PC-9 (cell line): ENCODE measurements at regions not wholly inside any gene's neighbourhood (a gene's known extent, or its start where the extent isn't known, plus 50 kb on each side); places are given as distances from the start of the nearest gene placed in this dataset.
"Not testable (repeated sequence)": the region's sequence is repeated elsewhere in the genome, so short reads cannot be mapped to it uniquely, and the experiment has no call there.

Experiments
- BruUV-seq: library from RNA; stranded (reverse); fragments of 400-500 nt; replicated peaks from 2 replicates; lab custom pipeline; 2021; lab: Mats Ljungman, UMichigan
- CTCF ChIA-PET: fragments of 300-600 bp; sonication (Branson Sonifier 250); formaldehyde crosslinking; loops from one replicate; lab custom pipeline; 2022; ENCODE audit warnings: antibody characterized with exemption; lab: Charles Lee
- POLR2A ChIA-PET: fragments of 300-600 bp; sonication (Branson Sonifier 250); formaldehyde crosslinking; loops from one replicate; lab custom pipeline; 2022; ENCODE audit warnings: antibody characterized with exemption; ENCODE audit not compliant: unreplicated experiment; lab: Charles Lee
- DNase-seq, 2 experiments: peaks; one replicate each; pipeline versions ENCODE4 v3.0.0 to v3.0.0-alpha.2; 2015 to 2022; ENCODE audit warnings: mixed read lengths in 1 of 2
- H2AFZ ChIP-seq: fragments of 200-600 bp; sonication (generic); 2 replicates; pipeline ENCODE4 v1.8.1; 2017; ENCODE audit warnings: antibody characterized with exemption
- H3F3A ChIP-seq: fragments of 200-600 bp; sonication (generic); 2 replicates; pipeline ENCODE4 v1.8.1; 2017; ENCODE audit warnings: antibody characterized with exemption, mild to moderate bottlenecking, low read depth; ENCODE audit not compliant: insufficient read depth
- H3K27ac ChIP-seq: fragments of 200-600 bp; sonication (generic); 2 replicates; pipeline ENCODE4 v1.6.1; 2016; ENCODE audit warnings: mixed run types
- H3K27me3 ChIP-seq: fragments of 200-600 bp; sonication (generic); 2 replicates; pipeline ENCODE4 v1.6.1; 2016; ENCODE audit warnings: low read depth, mixed run types; ENCODE audit not compliant: insufficient read depth
- H3K36me3 ChIP-seq: fragments of 200-600 bp; sonication (generic); 2 replicates; pipeline ENCODE4 v1.6.1; 2016; ENCODE audit warnings: low read depth, mixed run types
- H3K4me1 ChIP-seq: fragments of 200-600 bp; sonication (generic); replicated peaks from 2 replicates; pipeline ENCODE4 v1.6.1; 2016; ENCODE audit warnings: mixed run types; ENCODE audit not compliant: insufficient read depth
- H3K4me2 ChIP-seq: fragments of 200-600 bp; sonication (generic); 2 replicates; pipeline ENCODE4 v1.6.1; 2017; ENCODE audit warnings: mixed run types
- H3K4me3 ChIP-seq: fragments of 200-600 bp; sonication (generic); 2 replicates; pipeline ENCODE4 v1.6.1; 2016; ENCODE audit warnings: mixed run types
- H3K79me2 ChIP-seq: fragments of 200-600 bp; sonication (generic); 2 replicates; pipeline ENCODE4 v1.6.1; 2017; ENCODE audit warnings: low read depth, mixed run types
- H3K9me2 ChIP-seq: fragments of 200-600 bp; sonication (generic); 2 replicates; pipeline ENCODE4 v1.8.1; 2017; ENCODE audit warnings: mild to moderate bottlenecking; ENCODE audit not compliant: insufficient read depth
- H3K9me3 ChIP-seq: fragments of 200-600 bp; sonication (generic); 2 replicates; pipeline ENCODE4 v1.8.1; 2016; ENCODE audit warnings: low read depth; ENCODE audit not compliant: insufficient read depth
- H4K20me1 ChIP-seq: fragments of 200-600 bp; sonication (generic); 2 replicates; pipeline ENCODE4 v1.8.1; 2017; ENCODE audit not compliant: insufficient read depth
- CTCF ChIP-seq: fragments of 200-600 bp; sonication (generic); conservative IDR thresholded peaks from 2 replicates; pipeline ENCODE4 v1.6.1; 2017; ENCODE audit warnings: mixed run types, antibody characterized with exemption, mild to moderate bottlenecking, moderate library complexity
- EZH2 ChIP-seq: fragments of 200-600 bp; sonication (generic); IDR thresholded peaks from 2 replicates; pipeline ENCODE4 v1.8.0; 2017; ENCODE audit warnings: antibody characterized with exemption, low read depth
- intact Hi-C: fragments of 100-400 bp; cut with micrococcal nuclease; formaldehyde crosslinking; loops from one replicate; pipeline ENCODE4 v1.10.0; 2022; ENCODE audit not compliant: unreplicated experiment

GRCh38 chr2:173571887-173572680 is 217.4 kb downstream of the CDCA7 start:
- no peaks in the 10 kb centered on the region for H4K20me1 ChIP-seq
- CTCF ChIA-PET, result interaction anchor here (1.0 kb wide), 1 partner anchor 769 kb away, joined by 11 read pairs; no protein-coding TSS in a partner anchor
- peak in 1 of 2 experiments; percentile 52 for DNase-seq
- intact Hi-C loops, result loop anchor here (1.0 to 10.0 kb wide), 8 partner anchors 80 to 769 kb away; no protein-coding TSS in a partner anchor
- H3K27me3 ChIP-seq, result no peaks in the 10 kb centered on the region
- no peaks in the 10 kb centered on the region for H3K36me3 ChIP-seq
- H3K4me3 ChIP-seq, result peak overlapping the region; percentile 22; the same call in 1 of the 2 replicates
- peak overlapping the region; percentile 58 for H3K27ac ChIP-seq
- H3F3A ChIP-seq, result peaks cover 20% of the 10 kb centered on the region
- H2AFZ ChIP-seq, result peak overlapping the region; percentile 22
- TF ChIP-seq EZH2, result no peak
- TF ChIP-seq CTCF, result no peak
- BruUV-seq, result no TSS peak
- H3K9me3 ChIP-seq, result no peaks in the 10 kb centered on the region
- H3K4me2 ChIP-seq, result peak overlapping the region; percentile 69
- no peaks in the 10 kb centered on the region for H3K9me2 ChIP-seq
- POLR2A ChIA-PET, result no interaction called here
- H3K79me2 ChIP-seq, result no peaks in the 10 kb centered on the region
- peaks cover 30% of the 10 kb centered on the region for H3K4me1 ChIP-seq

- Histone ChIP-seq H3K4me1 (peaks cover 30% of the 10 kb centered on the region), H3K4me2 (peak overlapping the region; percentile 69; the same call in 1 of the 2 replicates), H3F3A (peaks cover 20% of the 10 kb centered on the region), H3K4me3 (no peak overlapping the region), H3K79me2 (no peaks in the 10 kb centered on the region), H3K27me3 (no peaks in the 10 kb centered on the region), H3K9me3 (no peaks in the 10 kb centered on the region), H2AFZ (no peak overlapping the region), H3K36me3 (no peaks in the 10 kb centered on the region), H4K20me1 (no peaks in the 10 kb centered on the region), H3K9me2 (no peaks in the 10 kb centered on the region), H3K27ac (peak overlapping the region; percentile 58; the same call in 1 of the 2 replicates)
- BruUV-seq, result no TSS peak
- no peak for DNase-seq
- TF ChIP-seq CTCF (no peak), EZH2 (no peak)
- ChIA-PET POLR2A (no interaction called here), CTCF (no interaction called here)
- intact Hi-C loops, result loop anchor here (5.0 to 10.0 kb wide), 2 partner anchors 174 to 342 kb away; no protein-coding TSS in a partner anchor
Observed at GRCh38 chr2:173572848-173573247, 218.2 kb downstream of the CDCA7 start.

DNA sequence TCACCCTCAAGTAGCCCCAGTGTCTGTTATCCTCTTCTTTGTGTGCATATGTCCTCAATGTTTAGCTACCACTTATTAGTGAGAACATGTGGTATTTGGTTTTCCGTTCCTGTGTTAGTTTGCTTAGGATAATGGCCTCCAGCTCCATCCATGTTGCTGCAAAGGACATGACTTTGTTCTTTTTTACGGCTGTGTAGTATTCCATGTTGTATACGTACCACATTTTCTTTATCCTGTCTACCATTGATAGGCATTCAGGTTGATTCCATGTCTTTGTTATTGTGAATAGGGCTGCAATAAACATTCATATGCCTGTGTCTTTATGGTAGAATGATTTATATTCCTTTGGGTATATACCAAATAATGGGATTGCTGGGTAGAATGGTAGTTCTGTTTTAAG is 219.1 kb downstream of the CDCA7 start:
- H3K9me2 ChIP-seq, H4K20me1 ChIP-seq, H3K27ac ChIP-seq, BruUV-seq, H3K36me3 ChIP-seq, H3K4me3 ChIP-seq, DNase-seq, H3K79me2 ChIP-seq, H3K27me3 ChIP-seq, H3K9me3 ChIP-seq, POLR2A ChIA-PET, H2AFZ ChIP-seq, H3K4me2 ChIP-seq: not testable (repeated sequence)
- Histone ChIP-seq H3F3A (peaks cover 20% of the 10 kb centered on the region), H3K4me1 (peaks cover 30% of the 10 kb centered on the region)
- CTCF ChIA-PET, result interaction anchor here (0.6 kb wide), 1 partner anchor 49 kb away, joined by 4 read pairs; no protein-coding TSS in a partner anchor
- intact Hi-C loops, result loop anchor here (2.0 to 10.0 kb wide), 3 partner anchors 15 to 341 kb away; no protein-coding TSS in a partner anchor
